NCI-H2107 treated with DMSO at 0.1 percent for 48 hours (cell line): ENCODE measurements at regions not wholly inside any gene's neighbourhood (a gene's known extent, or its start where the extent isn't known, plus 50 kb on each side); places are given as distances from the start of the nearest gene placed in this dataset.
"Not testable (repeated sequence)": the region's sequence is repeated elsewhere in the genome, so short reads cannot be mapped to it uniquely, and the experiment has no call there.

Source experiments
- DNase-seq: peaks from one replicate; lab custom pipeline; 2025; ENCODE audit not compliant: unreplicated experiment; lab: John Stamatoyannopoulos, UW

DNA sequence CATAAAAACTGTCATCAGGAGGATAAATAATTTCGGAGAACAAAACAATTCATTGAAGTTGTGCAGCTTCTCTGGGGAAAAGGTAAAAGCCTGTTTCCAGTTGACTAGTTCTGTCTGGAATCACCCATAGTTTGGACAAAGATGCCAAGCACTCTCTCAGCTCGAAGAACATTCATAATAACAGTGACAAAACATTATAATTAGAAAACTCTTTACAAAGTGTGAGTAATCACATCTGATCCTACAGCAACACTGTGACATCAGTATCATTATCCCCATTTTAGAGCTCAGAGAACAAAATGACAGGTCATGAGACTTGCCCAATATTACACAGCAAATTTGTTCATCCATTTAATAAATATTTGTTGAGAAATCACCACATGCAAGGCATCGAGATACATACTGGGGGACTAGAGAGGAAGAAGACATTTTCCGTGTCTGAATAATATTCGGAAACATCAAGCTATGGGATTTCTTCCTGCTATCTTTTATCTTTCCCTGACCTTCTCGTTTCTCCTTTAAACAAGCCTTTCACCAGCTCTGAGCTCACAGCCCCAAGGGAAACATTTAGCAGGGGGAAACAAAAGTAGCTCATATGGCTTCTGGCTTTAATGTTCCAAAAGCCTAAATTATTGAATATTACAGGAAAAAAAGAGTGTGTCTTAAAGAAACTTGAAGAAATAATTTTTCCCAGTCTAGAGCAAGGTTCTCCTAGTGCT lies 123.3 kb upstream of the GHITM start:
- no peak for DNase-seq

DNA sequence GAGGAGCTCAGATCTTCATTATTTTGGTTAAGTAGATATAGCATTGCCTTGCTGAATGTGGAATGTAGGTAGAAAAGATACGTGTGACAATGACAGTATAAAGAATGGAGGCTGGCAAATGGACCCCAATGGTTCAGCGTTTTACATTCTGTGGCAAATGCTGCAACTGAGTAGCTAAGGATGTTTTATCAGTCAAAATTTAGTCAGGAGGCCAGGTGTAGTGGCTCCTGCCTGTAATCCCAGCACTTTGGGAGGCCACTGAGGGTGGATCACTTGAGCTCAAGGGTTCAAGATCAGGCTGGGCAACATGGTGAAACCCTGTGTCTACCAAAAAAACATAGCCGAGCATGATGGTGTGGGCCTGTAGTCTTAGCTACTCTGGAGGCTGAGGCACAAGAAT lies 120.5 kb upstream of the GHITM start:
- DNase-seq, result no peak

DNA sequence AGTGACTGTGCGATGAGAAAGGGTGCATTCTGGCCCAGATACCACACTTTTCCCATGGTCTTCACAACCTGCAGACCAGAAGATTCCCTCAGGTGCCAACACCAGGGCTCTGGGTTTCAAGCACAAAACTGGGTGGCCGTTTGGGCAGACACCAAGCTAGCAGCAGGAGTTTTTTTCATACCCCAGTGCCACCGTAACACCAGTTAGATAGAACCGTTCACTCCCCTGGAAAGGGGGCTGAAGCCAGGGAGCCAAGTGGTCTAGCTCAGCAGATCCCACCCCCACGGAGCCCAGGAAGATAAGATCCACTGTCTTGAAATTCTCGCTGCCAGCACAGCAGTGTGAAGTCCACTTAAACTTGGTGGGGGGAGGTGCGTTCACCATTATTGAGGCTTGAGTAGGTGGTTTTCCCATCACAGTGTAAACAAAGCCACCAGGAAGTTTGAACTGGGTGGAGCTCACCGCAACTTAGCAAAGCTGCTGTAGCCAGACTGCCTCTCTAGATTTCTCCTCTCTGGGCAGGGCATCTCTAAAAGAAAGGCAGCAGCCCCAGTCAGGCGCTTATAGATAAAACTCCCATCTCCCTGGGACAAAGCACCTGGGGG lies 119.4 kb upstream of the GHITM start:
- not testable (repeated sequence) for DNase-seq

DNA sequence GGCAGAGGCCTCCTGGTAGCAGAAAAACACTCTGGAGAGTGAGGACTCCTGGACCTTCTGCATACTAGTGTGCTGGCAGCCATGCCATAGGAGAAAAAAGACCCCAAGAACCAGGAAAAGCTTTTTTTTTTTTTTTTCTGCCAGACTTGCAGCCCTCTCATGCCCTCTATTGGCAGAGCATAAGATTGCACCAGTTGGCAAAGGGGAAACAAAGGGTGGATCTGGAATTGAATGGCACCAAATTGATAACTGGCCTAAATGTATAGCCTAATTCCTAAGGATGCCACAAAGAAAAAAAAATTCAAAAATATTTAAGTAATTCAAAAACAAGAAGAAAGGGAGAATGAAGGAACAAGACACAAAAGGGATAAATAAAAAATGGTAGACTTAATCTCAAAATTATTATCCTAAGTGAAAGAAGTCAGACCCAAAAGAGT lies 112.5 kb upstream of the GHITM start:
- no peak for DNase-seq

DNA sequence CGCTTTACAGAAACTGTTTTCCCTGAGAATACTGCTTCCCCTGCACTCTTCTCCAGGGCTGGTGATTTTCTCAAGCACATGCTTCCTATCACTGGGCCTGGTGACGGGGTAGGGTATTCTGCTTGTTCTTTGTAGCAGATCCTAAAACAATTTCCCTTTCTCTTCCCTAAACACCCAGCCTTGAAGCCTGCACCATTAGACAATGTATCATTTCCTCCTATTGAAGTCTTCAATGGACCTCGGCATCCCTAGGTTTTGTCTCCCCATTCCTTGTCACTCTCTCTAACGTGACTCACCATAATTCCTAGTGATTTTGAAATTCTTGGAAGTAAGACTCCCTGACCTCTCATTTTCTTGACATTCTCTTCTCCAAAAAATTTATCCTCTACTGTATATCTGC lies 109.5 kb upstream of the GHITM start:
- no peak for DNase-seq

DNA sequence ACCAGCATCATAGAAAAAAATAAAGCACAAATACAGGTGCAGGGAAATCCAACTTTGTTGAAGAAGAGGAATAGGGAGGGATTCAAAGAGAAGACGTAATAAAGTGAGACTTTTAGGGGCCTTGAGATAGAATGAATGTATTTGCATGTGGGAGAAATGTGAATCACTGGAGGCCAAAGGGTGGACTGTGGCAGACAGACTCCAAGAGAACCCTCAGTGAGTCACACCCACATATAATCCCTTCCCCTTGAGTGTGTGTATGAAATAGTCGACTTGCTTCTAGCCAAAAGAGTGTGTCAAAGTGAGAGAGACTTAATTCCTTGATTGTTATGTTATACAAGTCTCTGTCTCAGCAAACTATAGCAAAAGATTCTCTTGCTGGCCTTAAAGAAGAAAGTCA lies 101.3 kb upstream of the GHITM start:
- DNase-seq, result no peak

DNA sequence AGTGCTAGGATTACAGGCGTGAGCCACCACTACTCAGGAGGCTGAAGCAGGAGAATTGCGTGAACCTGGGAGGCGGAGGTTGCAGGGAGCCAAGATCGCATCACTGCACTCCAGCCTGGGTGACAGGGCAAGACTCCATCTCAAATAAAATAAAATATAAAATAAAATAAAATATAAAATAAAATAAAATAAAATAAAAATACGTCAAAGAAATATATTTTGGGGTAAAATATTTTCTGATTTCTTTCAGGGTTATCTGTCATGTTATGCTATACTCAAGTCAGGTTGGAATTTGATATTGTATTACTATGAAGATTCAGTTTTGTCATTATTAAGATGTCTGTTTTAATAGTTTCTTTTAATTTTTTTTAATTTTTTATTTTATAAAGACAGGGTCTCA lies 99.4 kb upstream of the GHITM start:
- DNase-seq, result no peak

DNA sequence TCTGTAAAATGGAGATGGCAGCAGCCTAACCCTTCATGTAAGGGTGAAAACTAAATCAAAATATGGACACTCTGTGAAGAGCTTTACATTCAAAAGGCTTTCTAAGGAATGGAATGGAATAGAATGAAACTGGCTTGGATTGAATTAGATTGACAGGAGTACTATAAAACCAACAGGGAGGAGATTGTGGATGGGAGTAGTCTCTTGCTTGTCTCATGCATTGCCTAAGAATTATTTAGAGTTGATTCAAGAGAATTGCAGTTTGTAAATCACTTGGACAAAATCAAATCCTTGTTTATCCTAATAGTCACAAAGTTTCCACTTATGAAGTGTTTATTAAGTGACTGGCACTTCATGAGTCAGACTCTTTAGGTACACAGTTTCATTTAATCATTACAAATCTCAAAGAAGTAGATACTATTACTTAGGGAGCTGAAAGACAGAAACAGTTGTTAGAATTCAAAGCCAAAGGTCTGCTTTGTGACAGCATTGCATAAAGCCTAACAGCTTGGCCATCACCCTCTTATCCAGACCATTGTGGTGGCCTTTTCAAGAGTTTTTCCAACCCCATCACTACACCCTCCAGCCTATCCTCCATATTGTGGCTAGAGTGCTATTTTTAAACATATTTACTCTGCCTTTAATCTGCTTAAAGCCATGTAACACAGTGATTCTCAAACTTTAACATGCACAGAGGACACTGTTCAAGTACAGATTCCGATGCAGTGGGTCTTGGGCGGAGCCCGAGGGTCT lies 91.9 kb upstream of the GHITM start:
- no peak for DNase-seq

DNA sequence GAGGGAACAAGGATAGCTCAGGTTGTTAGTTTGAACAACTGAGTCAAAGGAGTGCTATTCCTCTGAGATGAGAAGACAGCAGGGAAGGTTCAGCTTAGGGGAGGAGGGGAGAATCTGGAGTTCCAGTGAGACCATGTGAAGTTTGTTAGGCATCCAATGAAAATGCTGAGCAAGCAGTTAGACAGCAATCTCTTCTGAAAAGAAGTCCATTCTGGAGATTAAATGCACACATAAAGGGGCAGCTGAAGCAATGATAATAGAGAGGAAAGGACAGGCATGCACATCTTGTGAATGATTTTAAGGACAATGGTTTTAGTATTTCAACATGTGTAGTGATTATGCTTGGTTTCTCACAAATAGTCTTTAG lies 89.7 kb upstream of the GHITM start:
- DNase-seq, result no peak

DNA sequence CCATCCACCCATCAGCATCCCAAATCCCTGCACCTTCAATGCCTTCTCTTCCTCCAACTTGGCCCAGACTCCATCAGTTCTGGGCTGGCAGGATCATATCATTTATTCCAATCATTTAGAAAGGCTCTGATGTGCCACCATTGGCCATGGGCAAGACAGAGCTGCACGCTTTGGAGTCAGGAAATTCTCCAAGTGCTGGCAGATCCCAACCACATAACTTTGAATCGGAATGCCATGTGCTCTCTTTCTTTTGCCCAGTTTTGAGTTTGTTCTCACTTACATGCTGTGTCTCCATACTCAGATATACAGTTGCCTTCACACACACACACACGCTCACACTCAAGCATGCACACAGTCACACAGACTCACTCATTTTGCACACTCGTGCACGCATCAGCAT lies 85.7 kb upstream of the GHITM start:
- no peak for DNase-seq

DNA sequence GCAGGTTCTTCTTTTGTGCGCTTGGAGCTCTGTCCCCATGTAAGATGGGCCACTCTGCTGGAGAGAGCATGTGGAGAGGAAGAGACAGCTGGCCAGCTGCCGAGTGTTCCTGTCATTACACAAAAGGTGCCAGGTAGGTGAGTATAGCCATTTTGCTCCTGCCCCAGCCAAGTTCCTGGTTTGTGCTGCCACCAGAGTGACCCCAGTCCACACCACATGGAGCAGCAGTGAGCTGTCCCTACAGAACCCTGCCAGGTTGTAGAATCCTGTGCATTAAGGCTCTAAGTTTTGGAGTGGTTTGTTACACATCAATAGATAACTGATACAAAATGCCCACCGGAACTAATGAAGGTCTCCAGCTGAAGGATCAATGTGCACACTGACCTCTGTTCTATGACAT lies 84.6 kb upstream of the GHITM start:
- no peak for DNase-seq

DNA sequence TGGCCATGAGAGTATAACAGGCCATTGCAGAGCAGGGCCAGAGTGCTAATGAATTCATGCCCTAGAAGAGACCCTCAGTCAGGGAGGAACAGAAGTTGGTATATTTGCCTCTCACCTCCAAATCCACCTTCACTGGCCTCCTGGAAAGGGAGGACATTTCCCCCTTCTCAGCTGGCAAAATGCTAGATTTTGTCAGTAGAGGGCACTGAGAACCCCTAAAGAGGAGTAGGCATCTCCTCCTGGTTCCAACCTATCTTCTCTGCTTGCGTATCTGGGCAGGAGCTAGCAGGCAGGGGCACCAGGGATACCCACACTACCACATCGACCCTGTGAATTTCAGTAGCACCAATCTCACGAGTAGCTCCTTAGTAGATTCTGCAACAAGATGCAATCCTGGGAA lies 79.8 kb upstream of the GHITM start:
- no peak for DNase-seq

DNA sequence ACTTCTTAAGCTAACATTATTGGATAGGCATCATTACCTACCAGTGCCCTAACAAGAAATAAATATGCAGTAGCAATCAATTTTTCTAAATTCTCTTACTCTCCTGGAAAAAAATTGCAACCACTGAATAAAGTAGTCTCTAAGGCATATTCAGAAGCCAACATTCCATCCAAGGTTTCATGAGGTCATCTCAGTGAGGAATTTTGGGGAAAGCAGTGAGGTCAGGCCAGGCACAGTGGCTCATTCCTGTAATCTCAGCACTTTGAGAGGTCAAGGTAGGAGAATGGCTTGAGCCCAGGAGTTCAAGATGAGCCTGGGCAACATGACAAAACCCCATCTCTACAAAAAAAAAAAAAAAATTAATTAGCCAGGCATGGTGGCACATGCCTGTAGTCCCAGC lies 75.9 kb upstream of the GHITM start:
- DNase-seq, result no peak

DNA sequence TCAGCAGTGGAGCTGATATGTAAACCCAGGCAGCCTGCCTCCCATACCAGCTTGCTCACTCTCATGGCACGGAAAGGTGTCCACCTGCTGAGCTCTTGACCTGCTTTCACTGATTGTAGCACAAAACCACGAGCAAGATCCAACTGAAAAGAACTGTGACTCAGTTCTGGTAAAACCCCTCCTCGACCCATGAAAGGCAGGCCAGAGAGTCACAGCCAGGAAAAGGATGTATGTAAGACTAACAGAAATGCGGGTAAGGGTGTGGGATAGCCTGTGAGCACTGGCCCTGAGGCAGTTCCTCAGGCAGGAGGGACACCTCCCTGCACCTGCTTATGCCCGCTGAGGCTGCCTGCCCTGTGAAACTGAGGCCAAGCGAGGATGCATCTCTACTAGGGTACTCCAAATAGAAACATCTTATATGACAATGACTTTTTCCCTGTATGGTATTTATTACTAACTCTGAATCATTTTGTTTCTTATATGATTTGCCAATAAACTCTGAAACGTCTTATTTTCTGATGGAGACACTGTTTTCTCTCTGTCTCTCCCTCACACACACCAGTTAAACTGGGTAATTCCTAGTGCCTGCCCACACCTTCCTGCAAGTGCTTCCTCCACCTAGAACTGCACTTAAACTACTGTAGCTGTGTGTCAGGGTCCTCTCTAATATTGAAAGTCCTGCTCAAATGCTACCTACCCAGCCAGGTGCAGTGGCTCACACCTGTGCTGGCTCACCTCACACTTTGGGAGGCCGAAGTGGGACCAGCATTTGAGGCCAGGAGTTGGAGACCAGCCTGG lies 73.3 kb upstream of the GHITM start:
- DNase-seq, result no peak

DNA sequence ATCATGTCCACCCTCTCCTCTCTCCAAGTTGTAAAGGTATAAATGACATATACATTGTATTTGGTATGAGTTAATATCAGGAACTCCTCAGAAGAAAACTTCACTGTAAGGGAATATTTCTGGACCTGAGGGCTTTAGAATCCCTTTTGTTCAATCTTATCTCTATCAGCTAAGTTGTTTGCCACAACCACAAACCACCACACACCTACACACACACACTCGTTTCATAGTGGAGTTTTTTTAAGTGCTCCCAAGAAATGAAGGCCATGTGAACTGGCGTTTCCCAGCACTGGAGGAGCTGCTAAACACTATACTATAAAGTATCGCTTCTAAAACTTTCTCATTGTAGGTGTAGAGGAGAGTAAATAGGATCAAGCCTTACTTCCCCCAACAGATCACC lies 64.8 kb upstream of the GHITM start:
- no peak for DNase-seq

DNA sequence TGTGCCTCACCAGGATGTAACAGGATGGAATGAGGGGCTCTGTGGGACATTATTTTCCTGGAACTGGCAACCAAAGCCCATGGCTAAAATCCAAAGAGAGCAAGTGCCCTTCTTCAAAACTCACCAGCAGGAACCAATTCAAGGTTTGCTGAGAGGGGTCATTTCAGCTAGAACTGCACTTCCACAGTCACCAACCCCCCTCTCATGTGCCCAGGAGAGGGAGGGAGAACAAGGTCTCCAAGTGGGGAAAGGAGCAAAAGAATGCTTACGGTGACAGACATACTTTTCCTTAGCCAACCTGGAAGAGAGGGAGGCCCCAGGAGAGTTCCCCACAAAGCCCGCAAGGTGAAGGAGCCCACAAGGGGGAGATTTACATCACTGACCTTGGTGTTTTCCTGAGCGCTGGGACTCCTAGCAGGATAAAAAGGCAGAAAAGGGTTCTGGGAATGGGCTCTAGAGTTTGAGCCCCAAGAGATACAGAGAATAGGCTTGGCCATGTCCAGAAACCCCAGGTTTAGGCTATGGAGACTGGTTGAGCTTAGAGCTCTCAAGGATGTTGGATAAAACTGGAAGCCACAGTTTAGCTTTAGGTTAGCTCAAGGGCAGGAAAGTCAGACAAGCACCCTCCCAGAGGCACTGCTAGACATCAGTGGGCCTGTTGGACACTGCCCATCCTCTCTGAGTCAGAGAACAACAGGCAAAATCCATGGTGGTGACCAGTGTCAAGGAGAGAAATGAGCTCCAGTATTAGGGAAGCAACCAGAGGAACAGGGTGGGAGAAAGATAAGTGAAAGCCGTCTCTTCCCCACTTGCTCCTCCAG lies 63.9 kb upstream of the GHITM start:
- DNase-seq, result no peak

DNA sequence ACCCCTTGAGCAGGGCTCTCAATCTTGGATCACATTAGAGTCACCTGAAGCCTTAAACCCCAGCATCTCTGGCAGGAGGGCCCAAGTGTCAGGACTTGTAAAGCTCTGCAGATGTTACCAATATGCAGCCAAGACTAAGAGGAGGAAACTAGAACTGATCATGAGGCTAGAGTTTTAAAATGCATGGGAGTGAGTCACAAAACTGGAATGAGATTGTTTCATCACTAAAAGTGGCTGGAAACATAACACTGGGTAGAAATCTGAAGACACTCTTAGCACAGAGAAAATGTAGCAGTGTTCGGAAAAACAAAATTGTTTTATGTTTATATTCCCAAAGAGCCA lies 63.3 kb upstream of the GHITM start:
- no peak for DNase-seq

DNA sequence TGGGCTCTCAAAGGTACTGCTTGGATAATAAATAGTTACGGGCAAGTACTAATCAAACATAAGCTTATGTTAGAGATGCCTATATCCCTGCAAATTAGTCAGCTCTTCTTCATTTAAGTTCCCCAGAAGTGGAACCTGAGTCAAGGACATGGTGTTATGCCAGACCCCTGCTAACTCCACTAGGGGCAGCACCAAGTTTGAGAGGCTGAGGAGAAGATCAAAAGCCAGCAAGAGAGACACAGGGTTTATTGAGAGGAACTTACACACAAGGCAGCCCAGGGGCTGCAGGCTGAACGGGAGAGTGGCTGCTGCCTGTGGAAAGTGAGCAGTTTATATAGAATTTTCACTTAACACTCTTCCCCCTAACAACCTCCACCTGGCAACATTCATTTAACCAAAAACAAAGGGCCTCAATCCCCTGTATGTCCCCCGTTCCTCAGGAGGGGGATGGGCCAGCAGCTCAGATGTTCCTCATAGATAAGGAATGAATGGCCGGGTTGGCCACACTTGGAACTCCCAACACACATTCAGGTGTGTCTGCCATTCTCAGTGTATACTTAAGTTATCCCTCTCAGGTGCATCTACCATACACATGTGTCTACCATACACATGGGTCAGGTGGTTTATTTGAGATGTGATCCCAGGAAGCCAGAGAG lies 62.6 kb upstream of the GHITM start:
- no peak for DNase-seq

DNA sequence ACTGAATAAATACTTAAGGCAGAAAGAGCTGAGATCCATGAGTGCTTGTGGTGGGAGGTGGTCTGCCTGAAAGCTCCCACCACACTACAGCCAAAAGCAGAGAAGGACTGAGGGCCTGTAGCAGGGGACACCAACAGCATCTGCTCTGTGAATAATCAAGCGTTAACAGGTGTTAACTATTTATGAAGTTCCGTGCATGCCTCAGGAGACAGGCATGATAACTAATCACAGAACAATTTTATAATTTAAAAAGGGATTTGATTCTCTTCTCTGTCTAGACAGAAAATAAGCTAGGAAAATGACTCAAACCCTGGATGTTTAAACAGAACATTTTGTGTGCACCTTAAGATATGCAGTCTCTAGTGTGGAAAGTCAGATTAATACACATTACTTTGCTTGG lies 61.5 kb upstream of the GHITM start:
- no peak for DNase-seq

DNA sequence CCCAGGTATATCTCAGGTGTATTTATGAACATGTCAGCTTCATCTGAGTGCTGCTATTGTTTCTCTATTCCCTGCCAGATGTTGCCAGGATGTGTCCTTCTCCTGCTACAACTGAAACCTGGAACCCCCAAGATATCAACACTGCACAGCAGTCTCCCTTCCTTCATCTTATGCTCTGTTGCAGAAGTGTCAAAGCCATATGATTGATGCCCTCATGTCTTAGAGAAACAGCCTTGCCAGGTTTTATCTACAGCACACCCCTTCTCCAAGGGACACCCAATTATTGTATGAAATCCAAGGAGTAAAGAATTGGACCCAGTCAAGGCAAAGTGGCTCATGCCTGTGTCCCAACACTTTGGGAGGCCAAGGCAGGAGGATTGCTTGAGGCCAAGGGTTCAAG lies 60.5 kb upstream of the GHITM start:
- DNase-seq, result no peak
